Immature natural killer cell (primary cell): ENCODE measurements at regions not wholly inside any gene's neighbourhood (a gene's known extent, or its start where the extent isn't known, plus 50 kb on each side); places are given as distances from the start of the nearest gene placed in this dataset.

ENCODE experiments used
- DNase-seq, 3 donors: peaks; one replicate each; pipeline ENCODE4 v3.0.0; 2022; ENCODE audit warnings: mixed read lengths in 1 of 3
- H3K27ac Mint-ChIP-seq, 6 donors: one replicate each; pipeline ENCODE4 v1.8.0; 2020; ENCODE audit warnings: mixed read lengths in 6 of 6, mild to moderate bottlenecking in 5 of 6, inconsistent platforms in 4 of 6, moderate library complexity in 3 of 6
- H3K27me3 Mint-ChIP-seq, 3 donors: one replicate each; pipeline ENCODE4 v1.8.0; 2020 to 2021; ENCODE audit warnings: low read depth in 3 of 3, mild to moderate bottlenecking in 3 of 3, mixed read lengths in 3 of 3, moderate library complexity in 3 of 3, inconsistent platforms in 1 of 3
- H3K36me3 Mint-ChIP-seq, 3 donors: one replicate each; pipeline ENCODE4 v1.8.0; 2020; ENCODE audit warnings: mixed read lengths in 3 of 3, inconsistent platforms in 2 of 3, mild to moderate bottlenecking in 2 of 3
- H3K4me1 Mint-ChIP-seq, 2 donors: one replicate each; pipeline ENCODE4 v1.8.0; 2020; ENCODE audit warnings: inconsistent platforms in 2 of 2, mild to moderate bottlenecking in 2 of 2, mixed read lengths in 2 of 2, moderate library complexity in 1 of 2
- H3K4me3 Mint-ChIP-seq, 5 donors: one replicate each; pipeline ENCODE4 v1.8.0; 2020; ENCODE audit warnings: mild to moderate bottlenecking in 5 of 5, mixed read lengths in 5 of 5, inconsistent platforms in 3 of 5, moderate library complexity in 3 of 5
- H3K9me3 Mint-ChIP-seq, 6 donors: one replicate each; pipeline ENCODE4 v1.8.0; 2020; ENCODE audit warnings: mild to moderate bottlenecking in 6 of 6, mixed read lengths in 6 of 6, inconsistent platforms in 4 of 6, moderate library complexity in 3 of 6

- H3K27me3 Mint-ChIP-seq, result peaks cover 1 to 4% (median 4%) of the 10 kb centered on the region in 3 donors
- H3K9me3 Mint-ChIP-seq, result peaks cover 0 to 3% (median 0%) of the 10 kb centered on the region in 6 donors
- DNase-seq, result no peak
- H3K4me1 Mint-ChIP-seq, result peaks cover 16 to 19% of the 10 kb centered on the region in 2 donors
- H3K27ac Mint-ChIP-seq, result peak overlapping the region in 1 of 6 donors; percentile 77
- no peaks in the 10 kb centered on the region for H3K36me3 Mint-ChIP-seq
- H3K4me3 Mint-ChIP-seq, result no peak overlapping the region
These were observed 81.6 kb downstream of the PTGR3 start for GRCh38 chr18:75127143-75128021.

- Mint-ChIP-seq H3K4me1 (peaks cover 16 to 19% of the 10 kb centered on the region in 2 donors), H3K4me3 (peak overlapping the region in 2 of 5 donors; percentile 34 to 51), H3K27ac (peak overlapping the region in 4 of 6 donors; percentile 18 to 76 (median 38))
These were observed 83.3 kb downstream of the PTGR3 start for GRCh38 chr18:75125382-75126331.

GRCh38 chr18:75124991-75125381 is 84.0 kb downstream of the PTGR3 start:
- Mint-ChIP-seq H3K4me3 (no peak overlapping the region), H3K27ac (no peak overlapping the region), H3K9me3 (peaks cover 0 to 3% (median 0%) of the 10 kb centered on the region in 6 donors)

More at GRCh38 chr18:75125382-75126331, 83.3 kb downstream of the PTGR3 start:
- peaks cover 0 to 8% (median 4%) of the 10 kb centered on the region in 3 donors for H3K27me3 Mint-ChIP-seq
- H3K36me3 Mint-ChIP-seq, result no peaks in the 10 kb centered on the region
- no peak for DNase-seq
- peaks cover 0 to 3% (median 0%) of the 10 kb centered on the region in 6 donors for H3K9me3 Mint-ChIP-seq

GRCh38 chr18:75124551-75124950 is 84.4 kb downstream of the PTGR3 start:
- Mint-ChIP-seq H3K27ac (no peak overlapping the region), H3K9me3 (peaks cover 0 to 3% (median 0%) of the 10 kb centered on the region in 6 donors), H3K27me3 (peaks cover 0 to 8% (median 4%) of the 10 kb centered on the region in 3 donors)

More at GRCh38 chr18:75124991-75125381, 84.0 kb downstream of the PTGR3 start:
- Mint-ChIP-seq H3K36me3 (no peaks in the 10 kb centered on the region), H3K27me3 (peaks cover 0 to 8% (median 4%) of the 10 kb centered on the region in 3 donors), H3K4me1 (peaks cover 16 to 19% of the 10 kb centered on the region in 2 donors)
- no peak for DNase-seq

GRCh38 chr18:75123113-75123512 is 85.8 kb downstream of the PTGR3 start:
- Mint-ChIP-seq H3K27ac (no peak overlapping the region), H3K27me3 (peaks cover 0 to 8% (median 4%) of the 10 kb centered on the region in 3 donors)

More at GRCh38 chr18:75124551-75124950, 84.4 kb downstream of the PTGR3 start:
- peaks cover 16 to 19% of the 10 kb centered on the region in 2 donors for H3K4me1 Mint-ChIP-seq
- no peak for DNase-seq
- H3K4me3 Mint-ChIP-seq, result peak overlapping the region in 1 of 5 donors; percentile 33
- peaks cover 0 to 2% (median 0%) of the 10 kb centered on the region in 3 donors for H3K36me3 Mint-ChIP-seq

GRCh38 chr18:75122334-75122958 is 86.5 kb downstream of the PTGR3 start:
- DNase-seq, result no peak
- H3K4me1 Mint-ChIP-seq, result peaks cover 16 to 19% of the 10 kb centered on the region in 2 donors
- H3K27ac Mint-ChIP-seq, result no peak overlapping the region
- no peak overlapping the region for H3K4me3 Mint-ChIP-seq
- peaks cover 0 to 4% (median 0%) of the 10 kb centered on the region in 3 donors for H3K36me3 Mint-ChIP-seq
- peaks cover 0 to 9% (median 4%) of the 10 kb centered on the region in 3 donors for H3K27me3 Mint-ChIP-seq
- H3K9me3 Mint-ChIP-seq, result peaks cover 0 to 3% (median 0%) of the 10 kb centered on the region in 6 donors

More at GRCh38 chr18:75123113-75123512, 85.8 kb downstream of the PTGR3 start:
- H3K36me3 Mint-ChIP-seq, result peaks cover 0 to 4% (median 0%) of the 10 kb centered on the region in 3 donors
- DNase-seq, result no peak
- H3K9me3 Mint-ChIP-seq, result peaks cover 0 to 3% (median 0%) of the 10 kb centered on the region in 6 donors
- no peak overlapping the region for H3K4me3 Mint-ChIP-seq
- peaks cover 16 to 19% of the 10 kb centered on the region in 2 donors for H3K4me1 Mint-ChIP-seq

GRCh38 chr18:75121266-75121665 is 87.7 kb downstream of the PTGR3 start:
- peaks cover 0 to 3% (median 0%) of the 10 kb centered on the region in 6 donors for H3K9me3 Mint-ChIP-seq
- no peak for DNase-seq
- no peak overlapping the region for H3K4me3 Mint-ChIP-seq
- H3K36me3 Mint-ChIP-seq, result peaks cover 0 to 4% (median 0%) of the 10 kb centered on the region in 3 donors
- peak overlapping the region in 1 of 6 donors; percentile 11 for H3K27ac Mint-ChIP-seq
- H3K27me3 Mint-ChIP-seq, result peaks cover 0 to 11% (median 4%) of the 10 kb centered on the region in 3 donors
- H3K4me1 Mint-ChIP-seq, result peaks cover 8 to 11% of the 10 kb centered on the region in 2 donors

GRCh38 chr18:75120521-75120920 is 88.4 kb downstream of the PTGR3 start:
- peak overlapping the region in 1 of 6 donors; percentile 41 for H3K27ac Mint-ChIP-seq
- H3K4me3 Mint-ChIP-seq, result no peak overlapping the region
- peaks cover 3 to 6% of the 10 kb centered on the region in 2 donors for H3K4me1 Mint-ChIP-seq
- peaks cover 2 to 11% (median 2%) of the 10 kb centered on the region in 3 donors for H3K27me3 Mint-ChIP-seq
- DNase-seq, result no peak
- peaks cover 0 to 4% (median 0%) of the 10 kb centered on the region in 3 donors for H3K36me3 Mint-ChIP-seq
- peaks cover 0 to 2% (median 0%) of the 10 kb centered on the region in 6 donors for H3K9me3 Mint-ChIP-seq

GRCh38 chr18:75116809-75117208 is 92.1 kb downstream of the PTGR3 start:
- Mint-ChIP-seq H3K9me3 (no peaks in the 10 kb centered on the region), H3K27me3 (peaks cover 3 to 6% (median 3%) of the 10 kb centered on the region in 3 donors), H3K27ac (no peak overlapping the region), H3K4me3 (no peak overlapping the region), H3K4me1 (peaks cover 2 to 7% of the 10 kb centered on the region in 2 donors), H3K36me3 (peaks cover 0 to 4% (median 0%) of the 10 kb centered on the region in 3 donors)
- no peak for DNase-seq

GRCh38 chr18:75116165-75116564 is 92.8 kb downstream of the PTGR3 start:
- Mint-ChIP-seq H3K4me3 (no peak overlapping the region), H3K36me3 (peaks cover 0 to 4% (median 0%) of the 10 kb centered on the region in 3 donors), H3K27ac (no peak overlapping the region), H3K4me1 (peaks cover 2 to 7% of the 10 kb centered on the region in 2 donors), H3K9me3 (no peaks in the 10 kb centered on the region), H3K27me3 (peaks cover 3% of the 10 kb centered on the region in 3 donors)
- DNase-seq, result no peak

- H3K27me3 Mint-ChIP-seq, result peaks cover 3% of the 10 kb centered on the region in 3 donors
- H3K36me3 Mint-ChIP-seq, result peaks cover 0 to 4% (median 0%) of the 10 kb centered on the region in 3 donors
- no peaks in the 10 kb centered on the region for H3K9me3 Mint-ChIP-seq
- DNase-seq, result no peak
- no peak overlapping the region for H3K4me3 Mint-ChIP-seq
- peaks cover 2 to 7% of the 10 kb centered on the region in 2 donors for H3K4me1 Mint-ChIP-seq
- H3K27ac Mint-ChIP-seq, result no peak overlapping the region
These were observed 93.4 kb downstream of the PTGR3 start for GRCh38 chr18:75115514-75115913.
